ENCODE measurements at regions not wholly inside any gene's neighbourhood (a gene's known extent, or its start where the extent isn't known, plus 50 kb on each side); places are given as distances from the start of the nearest gene placed in this dataset.

GRCh38 chr6:26270903-26271667 lies 93.9 kb upstream of the BTN3A2 start:
- no peak overlapping the region for H3K4me3 Mint-ChIP-seq
- no peaks in the 10 kb centered on the region for H3K36me3 Mint-ChIP-seq
- H3K4me1 Mint-ChIP-seq (ENCODE audit: unreplicated experiment) = peaks cover 13% of the 10 kb centered on the region
- no peak for DNase-seq (ENCODE audit: extremely low spot score, unreplicated experiment)
- TF ChIP-seq CTCF (conservative IDR thresholded peaks at IDR 0.05) = peak; percentile 8
- H3K9me3 Mint-ChIP-seq = no peaks in the 10 kb centered on the region
- no peaks in the 10 kb centered on the region for H3K27me3 Mint-ChIP-seq
- H3K27ac Mint-ChIP-seq = no peak overlapping the region

- no peak for DNase-seq (ENCODE audit: extremely low spot score, unreplicated experiment)
- Mint-ChIP-seq H3K9me3 (no peaks in the 10 kb centered on the region), H3K27me3 (no peaks in the 10 kb centered on the region), H3K27ac (no peak overlapping the region), H3K4me3 (no peak overlapping the region), H3K4me1 (ENCODE audit: unreplicated experiment) (peaks cover 13% of the 10 kb centered on the region), H3K36me3 (no peaks in the 10 kb centered on the region)
- TF ChIP-seq CTCF (conservative IDR thresholded peaks at IDR 0.05) = no peak
These were observed 93.4 kb upstream of the BTN3A2 start for GRCh38 chr6:26271668-26272024.

- no peak overlapping the region for H3K27ac Mint-ChIP-seq
- peaks cover 13% of the 10 kb centered on the region for H3K4me1 Mint-ChIP-seq (ENCODE audit: unreplicated experiment)
- H3K4me3 Mint-ChIP-seq = no peak overlapping the region
- H3K36me3 Mint-ChIP-seq = no peaks in the 10 kb centered on the region
- H3K27me3 Mint-ChIP-seq = no peaks in the 10 kb centered on the region
- TF ChIP-seq CTCF (conservative IDR thresholded peaks at IDR 0.05) = no peak
- no peaks in the 10 kb centered on the region for H3K9me3 Mint-ChIP-seq
- peak; percentile 77 for DNase-seq (ENCODE audit: extremely low spot score, unreplicated experiment)
These were observed 92.8 kb upstream of the BTN3A2 start for GRCh38 chr6:26272171-26272637.

GRCh38 chr6:26273673-26274588 lies 91.1 kb upstream of the BTN3A2 start:
- Mint-ChIP-seq H3K9me3 (no peaks in the 10 kb centered on the region), H3K4me1 (ENCODE audit: unreplicated experiment) (peaks cover 13% of the 10 kb centered on the region), H3K27me3 (no peaks in the 10 kb centered on the region), H3K27ac (no peak overlapping the region), H3K36me3 (no peaks in the 10 kb centered on the region), H3K4me3 (no peak overlapping the region)
- no peak for DNase-seq (ENCODE audit: extremely low spot score, unreplicated experiment)
- TF ChIP-seq CTCF (conservative IDR thresholded peaks at IDR 0.05) = no peak

- H3K4me3 Mint-ChIP-seq = no peak overlapping the region
- H3K36me3 Mint-ChIP-seq = peaks cover 7% of the 10 kb centered on the region
- no peak overlapping the region for H3K27ac Mint-ChIP-seq
- no peak for TF ChIP-seq CTCF (conservative IDR thresholded peaks at IDR 0.05)
- H3K4me1 Mint-ChIP-seq (ENCODE audit: unreplicated experiment) = no peaks in the 10 kb centered on the region
- no peaks in the 10 kb centered on the region for H3K27me3 Mint-ChIP-seq
- no peaks in the 10 kb centered on the region for H3K9me3 Mint-ChIP-seq
- DNase-seq (ENCODE audit: extremely low spot score, unreplicated experiment) = no peak
These were observed 89.3 kb upstream of the BTN3A2 start for GRCh38 chr6:26275663-26276062.

Measured in type B pancreatic cell (in vitro differentiated cells).